ENCODE measurements at regions not wholly inside any gene's neighbourhood (a gene's known extent, or its start where the extent isn't known, plus 50 kb on each side); places are given as distances from the start of the nearest gene placed in this dataset.

DNA sequence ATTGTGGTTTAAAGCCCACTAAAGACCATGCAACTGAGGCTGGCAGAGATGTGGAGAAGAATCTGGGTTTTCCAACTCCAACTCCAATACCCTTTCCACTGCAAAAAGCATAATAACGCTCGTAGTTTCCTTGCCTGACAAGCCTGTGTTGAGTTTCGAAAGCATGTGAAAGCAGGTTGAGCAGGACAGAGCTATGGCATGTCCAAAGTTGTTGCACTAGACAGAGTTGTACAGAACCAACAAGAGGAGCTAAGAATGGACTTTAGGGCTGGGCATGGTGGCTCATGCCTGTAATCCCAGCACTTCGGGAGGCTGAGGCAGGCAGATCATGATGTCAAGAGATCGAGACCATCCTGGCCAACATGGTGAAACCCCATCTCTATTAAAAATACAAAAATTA lies 572.0 kb upstream of the TBX3 start:
- DNase-seq (ENCODE audit: low read depth) = no peak
- TF ChIP-seq, protein P1, sequence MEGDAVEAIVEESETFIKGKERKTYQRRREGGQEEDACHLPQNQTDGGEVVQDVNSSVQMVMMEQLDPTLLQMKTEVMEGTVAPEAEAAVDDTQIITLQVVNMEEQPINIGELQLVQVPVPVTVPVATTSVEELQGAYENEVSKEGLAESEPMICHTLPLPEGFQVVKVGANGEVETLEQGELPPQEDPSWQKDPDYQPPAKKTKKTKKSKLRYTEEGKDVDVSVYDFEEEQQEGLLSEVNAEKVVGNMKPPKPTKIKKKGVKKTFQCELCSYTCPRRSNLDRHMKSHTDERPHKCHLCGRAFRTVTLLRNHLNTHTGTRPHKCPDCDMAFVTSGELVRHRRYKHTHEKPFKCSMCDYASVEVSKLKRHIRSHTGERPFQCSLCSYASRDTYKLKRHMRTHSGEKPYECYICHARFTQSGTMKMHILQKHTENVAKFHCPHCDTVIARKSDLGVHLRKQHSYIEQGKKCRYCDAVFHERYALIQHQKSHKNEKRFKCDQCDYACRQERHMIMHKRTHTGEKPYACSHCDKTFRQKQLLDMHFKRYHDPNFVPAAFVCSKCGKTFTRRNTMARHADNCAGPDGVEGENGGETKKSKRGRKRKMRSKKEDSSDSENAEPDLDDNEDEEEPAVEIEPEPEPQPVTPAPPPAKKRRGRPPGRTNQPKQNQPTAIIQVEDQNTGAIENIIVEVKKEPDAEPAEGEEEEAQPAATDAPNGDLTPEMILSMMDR (IDR thresholded peaks at IDR 0.05; ENCODE audit: control insufficient read depth, insufficient read depth, low read depth, low read length, missing control alignments) = no peak

DNA sequence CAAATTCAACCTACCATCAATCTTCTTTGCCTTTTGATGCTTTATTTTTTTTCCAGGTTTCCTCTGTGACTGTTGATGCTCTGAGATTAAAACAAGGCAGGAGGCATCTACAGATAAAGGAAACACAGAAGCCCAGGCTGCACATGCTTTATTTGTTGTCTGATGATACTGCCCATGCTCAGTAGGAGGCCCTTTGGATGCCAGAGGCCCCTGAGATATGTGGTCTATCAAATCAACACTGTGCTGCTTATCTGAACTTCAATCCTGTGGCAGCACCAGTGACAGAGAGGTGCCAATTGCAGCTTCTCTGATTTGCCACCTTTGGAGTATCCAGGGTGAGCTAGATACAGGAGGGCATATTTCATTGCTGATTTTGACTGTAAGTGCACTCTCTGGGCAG lies 571.3 kb upstream of the TBX3 start:
- DNase-seq (ENCODE audit: low read depth) = no peak
- H3K4me3 ChIP-seq (ENCODE audit: control insufficient read depth, low read depth, low read length) = no peak overlapping the region
- TF ChIP-seq, protein P1 (IDR thresholded peaks at IDR 0.05; ENCODE audit: control insufficient read depth, insufficient read depth, low read depth, low read length, missing control alignments) = no peak

More for the DNA sequence above, 572.0 kb upstream of the TBX3 start:
- H3K4me3 ChIP-seq (ENCODE audit: control insufficient read depth, low read depth, low read length) = no peak overlapping the region

DNA sequence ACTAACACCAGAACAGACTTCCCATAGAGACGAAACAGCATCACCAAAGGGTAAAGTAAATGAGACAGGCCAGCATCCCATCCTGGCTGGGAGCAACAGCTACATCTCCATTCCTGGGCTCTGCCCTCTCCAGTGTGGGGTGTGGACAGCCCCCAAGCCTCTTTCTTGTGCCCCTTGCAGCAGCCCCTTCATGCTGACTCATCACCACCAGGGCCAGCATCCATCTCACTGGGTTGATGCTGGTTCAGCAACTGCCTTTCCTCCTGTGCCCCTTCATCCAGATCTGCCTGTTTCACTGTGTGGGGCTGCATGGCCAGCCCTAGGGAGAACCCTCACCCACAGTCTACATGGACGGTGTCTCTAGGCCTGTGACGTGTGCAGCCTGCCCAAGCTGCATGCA lies 569.1 kb upstream of the TBX3 start:
- no peak overlapping the region for H3K4me3 ChIP-seq (ENCODE audit: control insufficient read depth, low read depth, low read length)
- TF ChIP-seq, protein P1 (IDR thresholded peaks at IDR 0.05; ENCODE audit: control insufficient read depth, insufficient read depth, low read depth, low read length, missing control alignments) = no peak
- DNase-seq (ENCODE audit: low read depth) = no peak

DNA sequence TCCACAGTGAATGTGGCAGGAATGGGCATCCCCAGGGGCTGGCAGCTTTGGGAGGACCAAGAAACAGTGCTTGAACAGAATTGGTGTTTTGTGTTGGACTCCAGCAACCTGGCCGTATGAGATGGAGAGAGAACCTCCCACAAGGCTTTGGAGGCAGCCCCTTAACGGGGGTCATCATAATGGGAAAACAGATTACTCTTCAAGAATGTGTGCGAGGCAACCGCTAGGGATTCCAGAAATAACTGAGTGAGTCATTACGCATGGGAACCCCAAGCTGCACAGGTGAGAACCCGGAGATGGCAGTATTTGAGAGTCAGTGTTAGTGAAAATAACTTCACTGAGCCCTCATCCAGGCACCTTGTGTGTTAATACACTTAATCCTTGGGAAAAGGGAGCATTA lies 567.8 kb upstream of the TBX3 start:
- TF ChIP-seq, protein P1 (IDR thresholded peaks at IDR 0.05; ENCODE audit: control insufficient read depth, insufficient read depth, low read depth, low read length, missing control alignments) = no peak
- DNase-seq (ENCODE audit: low read depth) = no peak
- H3K4me3 ChIP-seq (ENCODE audit: control insufficient read depth, low read depth, low read length) = no peak overlapping the region

DNA sequence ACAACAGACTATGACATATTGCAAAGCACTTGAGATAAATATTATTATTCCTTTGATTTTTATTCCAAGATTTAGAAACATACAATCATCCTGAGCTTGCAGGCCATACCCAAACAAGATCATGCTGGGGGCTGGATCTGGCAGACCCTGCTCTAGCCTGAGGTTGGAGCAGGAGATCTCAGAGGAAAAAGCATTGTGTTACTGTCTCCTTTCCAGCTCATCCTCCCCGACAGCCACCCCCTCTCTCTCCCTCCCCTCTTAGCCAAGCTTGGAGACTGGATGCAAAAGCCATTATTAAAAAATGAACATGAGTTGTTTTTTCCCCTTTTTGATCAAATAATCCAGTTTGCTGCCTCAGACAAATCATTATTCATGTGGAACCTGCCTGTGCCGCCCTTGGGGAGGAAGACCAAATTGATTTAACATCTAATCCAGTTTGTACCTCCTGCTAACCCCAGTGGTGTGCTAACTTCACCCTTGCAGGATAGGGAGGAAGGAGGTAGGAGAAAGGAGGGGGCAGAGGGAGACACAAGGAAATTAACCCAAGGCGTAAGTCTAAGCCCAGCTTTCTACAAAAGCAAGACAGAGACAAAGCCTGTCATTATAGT lies 565.8 kb upstream of the TBX3 start:
- H3K4me3 ChIP-seq (ENCODE audit: control insufficient read depth, low read depth, low read length) = no peak overlapping the region
- no peak for DNase-seq (ENCODE audit: low read depth)
- TF ChIP-seq, protein P1 (IDR thresholded peaks at IDR 0.05; ENCODE audit: control insufficient read depth, insufficient read depth, low read depth, low read length, missing control alignments) = no peak

DNA sequence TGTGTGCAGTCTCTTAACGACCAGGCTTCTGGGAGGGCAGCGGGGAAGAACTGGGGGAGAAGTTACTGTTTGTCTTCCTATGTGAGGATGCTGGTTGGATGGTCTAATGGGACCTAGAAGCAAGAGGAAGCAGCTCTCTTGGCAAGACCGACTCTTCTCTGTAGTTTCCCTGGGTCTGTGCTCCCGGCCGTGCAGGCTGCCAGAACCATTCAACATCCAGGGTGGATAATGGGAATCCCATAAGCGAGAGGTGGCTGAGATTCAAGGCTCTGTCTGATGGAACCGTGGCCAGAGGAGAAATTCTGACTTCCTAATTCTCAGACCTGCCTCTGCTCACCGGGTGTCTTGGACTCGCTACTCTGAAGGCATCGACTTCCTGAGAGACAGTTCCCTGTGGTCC lies 561.0 kb upstream of the TBX3 start:
- TF ChIP-seq, protein P1 (IDR thresholded peaks at IDR 0.05; ENCODE audit: control insufficient read depth, insufficient read depth, low read depth, low read length, missing control alignments) = no peak
- DNase-seq (ENCODE audit: low read depth) = no peak
- no peak overlapping the region for H3K4me3 ChIP-seq (ENCODE audit: control insufficient read depth, low read depth, low read length)
